ENCODE measurements at regions not wholly inside any gene's neighbourhood (a gene's known extent, or its start where the extent isn't known, plus 50 kb on each side); places are given as distances from the start of the nearest gene placed in this dataset.

GRCh38 chr6:104579310-104579863, 280.3 kb downstream of the HACE1 start:
- Histone ChIP-seq H3K4me1 (ENCODE audit: insufficient read depth, low read length, severe bottlenecking) (no peaks in the 10 kb centered on the region), H3K4me2 (ENCODE audit: low read length) (no peak overlapping the region), H3K9ac (ENCODE audit: low read length) (no peak overlapping the region), H3K79me2 (ENCODE audit: insufficient read depth, low read length) (no peaks in the 10 kb centered on the region), H2AFZ (ENCODE audit: low read length) (no peak overlapping the region), H3K4me3 (ENCODE audit: low read depth, low read length, poor library complexity, severe bottlenecking) (no peak overlapping the region), H3F3A (ENCODE audit: insufficient read depth, low read length) (no peaks in the 10 kb centered on the region), H3K36me3 (ENCODE audit: insufficient read depth, low read length) (no peaks in the 10 kb centered on the region), H3K27me3 (ENCODE audit: insufficient read depth, low read length) (no peaks in the 10 kb centered on the region), H3K9me2 (ENCODE audit: low read depth, low read length) (no peaks in the 10 kb centered on the region), H4K20me1 (ENCODE audit: insufficient read depth, low read length) (no peaks in the 10 kb centered on the region), H3K9me3 (ENCODE audit: low read length) (no peaks in the 10 kb centered on the region), H3K27ac (ENCODE audit: low read depth, low read length, poor library complexity, severe bottlenecking) (no peak overlapping the region)
- TF ChIP-seq CTCF (IDR thresholded peaks at IDR 0.05; ENCODE audit: low read length), result no peak
- TF ChIP-seq EZH2 (IDR thresholded peaks at IDR 0.05; ENCODE audit: borderline replicate concordance, low read length), result no peak

- no peak overlapping the region for H3K9ac ChIP-seq (ENCODE audit: low read length)
- H3K4me2 ChIP-seq (ENCODE audit: low read length), result no peak overlapping the region
- H3K4me3 ChIP-seq (ENCODE audit: low read depth, low read length, poor library complexity, severe bottlenecking), result no peak overlapping the region
- H3K4me1 ChIP-seq (ENCODE audit: insufficient read depth, low read length, severe bottlenecking), result no peaks in the 10 kb centered on the region
- no peaks in the 10 kb centered on the region for H3F3A ChIP-seq (ENCODE audit: insufficient read depth, low read length)
- no peaks in the 10 kb centered on the region for H4K20me1 ChIP-seq (ENCODE audit: insufficient read depth, low read length)
- no peaks in the 10 kb centered on the region for H3K9me3 ChIP-seq (ENCODE audit: low read length)
- H3K9me2 ChIP-seq (ENCODE audit: low read depth, low read length), result no peaks in the 10 kb centered on the region
- H3K79me2 ChIP-seq (ENCODE audit: insufficient read depth, low read length), result no peaks in the 10 kb centered on the region
- H2AFZ ChIP-seq (ENCODE audit: low read length), result no peak overlapping the region
- H3K27ac ChIP-seq (ENCODE audit: low read depth, low read length, poor library complexity, severe bottlenecking), result no peak overlapping the region
- TF ChIP-seq CTCF (IDR thresholded peaks at IDR 0.05; ENCODE audit: low read length) (no peak), EZH2 (IDR thresholded peaks at IDR 0.05; ENCODE audit: borderline replicate concordance, low read length) (no peak)
- H3K36me3 ChIP-seq (ENCODE audit: insufficient read depth, low read length), result no peaks in the 10 kb centered on the region
- no peaks in the 10 kb centered on the region for H3K27me3 ChIP-seq (ENCODE audit: insufficient read depth, low read length)
Measured at GRCh38 chr6:104575536-104575935, 284.2 kb downstream of the HACE1 start.

- no peaks in the 10 kb centered on the region for H3K36me3 ChIP-seq (ENCODE audit: insufficient read depth, low read length)
- H3K79me2 ChIP-seq (ENCODE audit: insufficient read depth, low read length), result no peaks in the 10 kb centered on the region
- H4K20me1 ChIP-seq (ENCODE audit: insufficient read depth, low read length), result no peaks in the 10 kb centered on the region
- H3K27ac ChIP-seq (ENCODE audit: low read depth, low read length, poor library complexity, severe bottlenecking), result no peak overlapping the region
- H3K9ac ChIP-seq (ENCODE audit: low read length), result no peak overlapping the region
- H3K4me2 ChIP-seq (ENCODE audit: low read length), result no peak overlapping the region
- H3K9me3 ChIP-seq (ENCODE audit: low read length), result no peaks in the 10 kb centered on the region
- no peaks in the 10 kb centered on the region for H3K9me2 ChIP-seq (ENCODE audit: low read depth, low read length)
- H3K27me3 ChIP-seq (ENCODE audit: insufficient read depth, low read length), result no peaks in the 10 kb centered on the region
- no peaks in the 10 kb centered on the region for H3F3A ChIP-seq (ENCODE audit: insufficient read depth, low read length)
- H2AFZ ChIP-seq (ENCODE audit: low read length), result no peak overlapping the region
- no peak for TF ChIP-seq CTCF (IDR thresholded peaks at IDR 0.05; ENCODE audit: low read length)
- no peak for TF ChIP-seq EZH2 (IDR thresholded peaks at IDR 0.05; ENCODE audit: borderline replicate concordance, low read length)
- H3K4me1 ChIP-seq (ENCODE audit: insufficient read depth, low read length, severe bottlenecking), result no peaks in the 10 kb centered on the region
- no peak overlapping the region for H3K4me3 ChIP-seq (ENCODE audit: low read depth, low read length, poor library complexity, severe bottlenecking)
Measured at GRCh38 chr6:104574135-104574750, 285.5 kb downstream of the HACE1 start.

Measured in OCI-LY1 (cell line).